Spleen (tissue), 11 donors: ENCODE measurements at regions not wholly inside any gene's neighbourhood (a gene's known extent, or its start where the extent isn't known, plus 50 kb on each side); places are given as distances from the start of the nearest gene placed in this dataset.

Experiments used
- DNase-seq: peaks from one replicate; pipeline ENCODE4 v3.0.0-alpha.2; 2020
- H3K27ac ChIP-seq, 8 donors: fragments of 200-600 bp; sonication (generic) in 7 of 8; 1 replicate in 4 of 8; 2 replicates in 4 of 8; pipeline versions ENCODE4 v1.5.0 to v1.8.0; 2016 to 2021; ENCODE audit warnings: inconsistent platforms in 4 of 8, mild to moderate bottlenecking in 4 of 8, moderate library complexity in 1 of 8
- H3K27me3 ChIP-seq, 7 donors: fragments of 200-600 bp; sonication (generic) in 6 of 7; replicated peaks in 1 of 7; 1 replicate in 4 of 7; 2 replicates in 3 of 7; pipeline versions ENCODE4 v1.5.0 to v1.8.0; 2016 to 2021; ENCODE audit warnings: inconsistent platforms in 3 of 7, mild to moderate bottlenecking in 1 of 7
- H3K36me3 ChIP-seq, 6 donors: fragments of 200-600 bp; sonication (generic) in 5 of 6; 1 replicate in 4 of 6; 2 replicates in 2 of 6; pipeline versions ENCODE4 v1.5.0 to v1.8.0; 2016 to 2021; ENCODE audit warnings: inconsistent platforms in 2 of 6
- H3K4me1 ChIP-seq, 6 donors: fragments of 200-600 bp; sonication (generic) in 5 of 6; 1 replicate in 3 of 6; 2 replicates in 3 of 6; pipeline versions ENCODE4 v1.5.0 to v1.8.0; 2016 to 2021; ENCODE audit warnings: inconsistent platforms in 3 of 6
- H3K4me3 ChIP-seq, 8 donors: fragments of 200-600 bp; sonication (generic) in 7 of 8; 1 replicate in 4 of 8; 2 replicates in 4 of 8; pipeline versions ENCODE4 v1.5.0 to v1.8.0; 2016 to 2021; ENCODE audit warnings: inconsistent platforms in 4 of 8, mild to moderate bottlenecking in 4 of 8, moderate library complexity in 2 of 8
- H3K9me3 ChIP-seq, 8 donors: fragments of 200-600 bp; sonication (generic) in 7 of 8; 1 replicate in 4 of 8; 2 replicates in 4 of 8; pipeline versions ENCODE4 v1.5.0 to v1.8.0; 2016 to 2021; ENCODE audit warnings: inconsistent platforms in 4 of 8
- POLR2A ChIP-seq, 3 donors: fragments of 450-650 bp; IDR thresholded peaks; one replicate each; pipeline ENCODE4 v1.5.1; 2017; ENCODE audit warnings: antibody characterized with exemption in 3 of 3, mild to moderate bottlenecking in 1 of 3
- POLR2AphosphoS5 ChIP-seq, 3 donors: sonication (generic); formaldehyde crosslinking; IDR thresholded peaks; one replicate each; pipeline ENCODE4 v1.5.1; 2017; ENCODE audit warnings: antibody characterized with exemption in 3 of 3
- WGBS, 5 donors: extraction: QIAGEN DNeasy Blood & Tissue Kit in 3 of 5; methylation state at CpG; one replicate each; pipeline versions ENCODE4 v1.1.5 to v1.1.7; 2013 to 2018; 5-methylcytosine and 5-hydroxymethylcytosine counted together
- intact Hi-C: fragments of 100-400 bp; cut with DNase I; formaldehyde crosslinking; loops from one replicate; pipeline ENCODE4 v1.15.0; 2023; ENCODE audit warnings: low total_unique reads
- TF ChIP-seq, protein P1 (sequence below), 11 experiments: fragments of 200-600 bp in 7 of 11; fragments of 450-650 bp in 4 of 11; sonication (generic) in 4 of 11; IDR thresholded peaks in 8 of 11; conservative IDR thresholded peaks in 3 of 11; 1 replicate in 7 of 11; 2 replicates in 4 of 11; pipeline versions ENCODE4 v1.4.0 to v1.8.0; 2016 to 2021; ENCODE audit warnings: antibody characterized with exemption in 11 of 11, inconsistent platforms in 4 of 11, mild to moderate bottlenecking in 1 of 11
- donor health status: healthy with polysubstance abuse.
- donor health status: DM: no; HTN: no; CAD: no; lungs with moderate emphysema.
- donor health status: DM: no; HTN: no; CAD: no.
- donor health status: Bipolar disorder and iron deficiency.
- donor health status: healthy.
- donor health status: DM: no; HTN: no; CAD: no.
- donor health status: DM: yes; HTN: yes; CAD: no.

DNA sequence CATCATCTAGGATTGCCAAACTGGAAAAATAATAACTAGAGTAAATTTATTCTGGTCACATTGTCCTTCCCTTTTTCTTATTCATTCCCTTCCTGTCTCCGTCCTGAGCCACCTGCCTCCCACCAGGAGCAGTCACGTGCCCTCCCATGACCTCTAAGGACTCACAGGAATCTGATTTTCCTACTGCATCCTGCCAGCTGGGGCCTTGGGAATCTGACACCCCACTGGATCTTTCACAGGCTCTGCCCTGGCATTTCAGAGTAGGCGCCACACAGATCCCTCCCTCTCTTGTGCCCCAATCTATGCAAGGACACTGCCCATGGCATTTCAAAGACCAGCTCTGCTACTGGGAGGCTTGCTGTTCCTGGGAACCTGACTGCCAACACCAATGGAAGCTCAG, 520.5 kb downstream of the PPARGC1A start:
- no peaks in the 10 kb centered on the region for H3K36me3 ChIP-seq
- H3K4me1 ChIP-seq, result no peaks in the 10 kb centered on the region
- TF ChIP-seq POLR2AphosphoS5 (IDR thresholded peaks at IDR 0.05) (no peak), POLR2A (IDR thresholded peaks at IDR 0.05) (no peak)
- TF ChIP-seq, protein P1, sequence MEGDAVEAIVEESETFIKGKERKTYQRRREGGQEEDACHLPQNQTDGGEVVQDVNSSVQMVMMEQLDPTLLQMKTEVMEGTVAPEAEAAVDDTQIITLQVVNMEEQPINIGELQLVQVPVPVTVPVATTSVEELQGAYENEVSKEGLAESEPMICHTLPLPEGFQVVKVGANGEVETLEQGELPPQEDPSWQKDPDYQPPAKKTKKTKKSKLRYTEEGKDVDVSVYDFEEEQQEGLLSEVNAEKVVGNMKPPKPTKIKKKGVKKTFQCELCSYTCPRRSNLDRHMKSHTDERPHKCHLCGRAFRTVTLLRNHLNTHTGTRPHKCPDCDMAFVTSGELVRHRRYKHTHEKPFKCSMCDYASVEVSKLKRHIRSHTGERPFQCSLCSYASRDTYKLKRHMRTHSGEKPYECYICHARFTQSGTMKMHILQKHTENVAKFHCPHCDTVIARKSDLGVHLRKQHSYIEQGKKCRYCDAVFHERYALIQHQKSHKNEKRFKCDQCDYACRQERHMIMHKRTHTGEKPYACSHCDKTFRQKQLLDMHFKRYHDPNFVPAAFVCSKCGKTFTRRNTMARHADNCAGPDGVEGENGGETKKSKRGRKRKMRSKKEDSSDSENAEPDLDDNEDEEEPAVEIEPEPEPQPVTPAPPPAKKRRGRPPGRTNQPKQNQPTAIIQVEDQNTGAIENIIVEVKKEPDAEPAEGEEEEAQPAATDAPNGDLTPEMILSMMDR (IDR thresholded peaks at IDR 0.05 in 8 of 11, conservative IDR thresholded peaks at IDR 0.05 in 3 of 11), result no peak
- WGBS, 5 donors, result 57 to 84% (median 65%) methylated on average over 3 of the region's 3 CpGs
- no peaks in the 10 kb centered on the region for H3K9me3 ChIP-seq
- no peak for DNase-seq
- no peak overlapping the region for H3K4me3 ChIP-seq
- intact Hi-C loops, result no loop called here
- no peaks in the 10 kb centered on the region for H3K27me3 ChIP-seq
- no peak overlapping the region for H3K27ac ChIP-seq

DNA sequence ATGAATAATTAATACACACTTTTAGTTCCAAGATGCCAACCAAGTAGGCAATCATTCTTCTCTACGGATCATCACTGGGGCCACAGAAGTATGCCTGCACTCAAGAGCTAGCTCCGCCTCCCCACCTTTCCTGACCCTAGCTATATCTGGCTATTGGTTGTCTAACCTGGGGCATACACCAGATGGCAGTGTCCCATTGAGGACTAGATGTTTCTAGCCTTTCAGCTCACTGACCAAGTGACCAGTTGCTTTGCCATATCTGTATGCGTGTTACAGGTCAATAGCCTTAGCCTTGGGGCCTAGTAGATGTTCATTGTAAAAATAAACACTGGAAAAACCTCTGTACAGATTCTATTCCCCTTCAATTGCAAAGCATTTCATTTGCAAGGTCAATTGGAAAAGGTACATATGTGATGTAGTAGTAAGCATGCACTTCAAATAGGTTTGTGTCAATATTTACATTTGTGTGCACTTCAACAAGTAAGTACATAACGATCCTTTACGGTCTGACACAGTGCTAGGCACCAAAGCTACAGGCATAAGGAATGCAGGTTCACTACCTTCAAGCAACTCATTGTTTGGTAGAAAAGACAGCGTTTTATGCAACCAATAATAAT, 521.7 kb downstream of the PPARGC1A start:
- TF ChIP-seq POLR2AphosphoS5 (IDR thresholded peaks at IDR 0.05) (no peak), POLR2A (IDR thresholded peaks at IDR 0.05) (no peak)
- TF ChIP-seq, protein P1 (IDR thresholded peaks at IDR 0.05 in 8 of 11, conservative IDR thresholded peaks at IDR 0.05 in 3 of 11), result no peak
- WGBS, 5 donors, result 82 to 90% (median 86%) methylated on average over 6 of the region's 6 CpGs
- Histone ChIP-seq H3K36me3 (no peaks in the 10 kb centered on the region), H3K4me3 (no peak overlapping the region), H3K27me3 (no peaks in the 10 kb centered on the region), H3K27ac (no peak overlapping the region), H3K9me3 (no peaks in the 10 kb centered on the region), H3K4me1 (no peaks in the 10 kb centered on the region)
- DNase-seq, result no peak
- intact Hi-C loops, result no loop called here

DNA sequence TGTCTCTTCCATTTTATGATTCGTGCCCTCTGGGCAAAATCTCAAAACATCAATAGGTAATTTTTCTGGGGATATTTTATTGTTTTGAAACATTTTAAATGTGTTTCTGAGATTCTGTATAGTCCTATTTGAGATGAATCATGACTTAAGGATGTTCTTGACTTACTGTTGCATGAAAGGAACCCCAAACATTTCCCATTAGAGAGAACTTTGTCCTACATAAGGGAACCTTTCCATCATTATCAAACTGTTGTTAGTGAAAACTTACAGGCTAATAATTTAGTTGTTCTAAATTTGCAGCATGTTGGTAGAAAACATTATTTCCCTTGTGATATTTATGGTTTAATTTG, 523.3 kb downstream of the PPARGC1A start:
- TF ChIP-seq POLR2A (IDR thresholded peaks at IDR 0.05) (no peak), POLR2AphosphoS5 (IDR thresholded peaks at IDR 0.05) (no peak)
- TF ChIP-seq, protein P1 (IDR thresholded peaks at IDR 0.05 in 8 of 11, conservative IDR thresholded peaks at IDR 0.05 in 3 of 11), result no peak
- 78 to 89% (median 79%) methylated on average over 1 of the region's 1 CpG for WGBS, 5 donors
- no peaks in the 10 kb centered on the region for H3K27me3 ChIP-seq
- DNase-seq, result no peak
- intact Hi-C loops, result no loop called here
- H3K9me3 ChIP-seq, result no peaks in the 10 kb centered on the region
- H3K4me3 ChIP-seq, result no peak overlapping the region
- no peak overlapping the region for H3K27ac ChIP-seq
- no peaks in the 10 kb centered on the region for H3K4me1 ChIP-seq
- no peaks in the 10 kb centered on the region for H3K36me3 ChIP-seq

DNA sequence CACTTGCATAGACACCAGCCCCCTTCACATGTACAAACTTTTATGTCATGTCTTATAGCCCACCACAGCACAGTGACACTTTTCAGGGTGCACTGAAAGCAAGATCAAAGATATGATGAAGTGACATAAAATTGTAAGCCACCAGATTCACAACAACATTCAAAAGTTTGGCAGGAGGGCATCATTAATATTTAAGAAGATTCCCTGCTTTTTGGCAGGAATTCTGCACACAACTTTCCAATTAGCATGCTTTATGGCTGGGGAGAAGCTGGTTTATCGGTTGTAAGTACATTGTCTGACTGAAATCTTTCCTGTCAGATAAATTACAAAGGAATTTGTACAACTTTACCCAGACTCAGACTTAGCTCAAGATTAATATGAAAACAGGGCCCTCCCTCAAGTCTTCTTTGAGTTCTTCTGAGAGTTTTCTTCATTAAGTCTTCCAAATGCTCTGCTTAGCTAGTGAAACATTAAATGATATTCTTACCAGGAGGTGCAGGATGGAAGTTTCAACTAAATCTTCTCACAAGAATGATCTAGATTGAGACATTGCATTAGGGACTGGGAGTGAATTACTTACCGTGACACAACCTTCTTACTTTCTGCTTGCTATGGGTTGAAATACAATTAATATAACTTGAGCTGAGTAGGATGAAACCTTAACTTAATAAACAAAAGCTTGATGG, 523.8 kb downstream of the PPARGC1A start:
- Histone ChIP-seq H3K9me3 (no peaks in the 10 kb centered on the region), H3K27ac (no peak overlapping the region), H3K27me3 (no peaks in the 10 kb centered on the region), H3K4me3 (no peak overlapping the region), H3K36me3 (no peaks in the 10 kb centered on the region), H3K4me1 (no peaks in the 10 kb centered on the region)
- intact Hi-C loops, result no loop called here
- TF ChIP-seq, protein P1 (IDR thresholded peaks at IDR 0.05 in 8 of 11, conservative IDR thresholded peaks at IDR 0.05 in 3 of 11), result no peak
- TF ChIP-seq POLR2AphosphoS5 (IDR thresholded peaks at IDR 0.05) (no peak), POLR2A (IDR thresholded peaks at IDR 0.05) (no peak)
- no peak for DNase-seq
- 71 to 82% (median 81%) methylated on average over 2 of the region's 2 CpGs for WGBS, 5 donors
